Right lobe of liver (tissue), 4 donors: ENCODE measurements at regions not wholly inside any gene's neighbourhood (a gene's known extent, or its start where the extent isn't known, plus 50 kb on each side); places are given as distances from the start of the nearest gene placed in this dataset.

Experiments used
- CTCF ChIP-seq, 4 donors: fragments of 200-600 bp in 3 of 4; fragments of 450-650 bp in 1 of 4; IDR thresholded peaks; one replicate each; pipeline versions ENCODE4 v1.5.1 to v1.8.0; 2016 to 2022; ENCODE audit warnings: antibody characterized with exemption in 4 of 4, mild to moderate bottlenecking in 2 of 4
- POLR2A ChIP-seq: fragments of 450-650 bp; IDR thresholded peaks from one replicate; pipeline ENCODE4 v1.6.1; 2017; ENCODE audit warnings: antibody characterized with exemption, mild to moderate bottlenecking
- donor health status: DM: no; HTN: no; CAD: no.
- donor health status: DM: no; HTN: no; CAD: no.
- donor health status: DM: no; HTN: yes; CAD: no.

DNA sequence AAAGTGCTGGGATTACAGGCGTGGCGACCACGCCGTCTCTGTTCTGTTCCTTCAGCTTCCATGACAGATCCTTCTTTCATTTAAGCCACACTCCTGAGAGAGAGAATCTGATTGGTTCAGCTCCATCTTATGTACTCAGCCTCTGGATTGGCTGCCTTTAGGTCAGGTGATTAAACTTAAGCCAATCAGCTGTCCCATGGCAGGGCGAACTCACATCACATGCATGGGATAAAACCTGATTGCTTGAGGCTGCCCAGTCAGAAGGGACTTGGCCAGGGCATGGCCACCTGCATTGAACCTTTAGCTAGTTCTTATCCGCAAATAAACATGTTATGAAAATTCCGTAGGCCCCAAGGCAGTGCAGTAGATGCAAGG lies 274.2 kb downstream of the SUDS3 start:
- TF ChIP-seq POLR2A (no peak), CTCF (IDR thresholded peaks at IDR 0.05) (no peak)
